ENCODE measurements at regions not wholly inside any gene's neighbourhood (a gene's known extent, or its start where the extent isn't known, plus 50 kb on each side); places are given as distances from the start of the nearest gene placed in this dataset.

DNA sequence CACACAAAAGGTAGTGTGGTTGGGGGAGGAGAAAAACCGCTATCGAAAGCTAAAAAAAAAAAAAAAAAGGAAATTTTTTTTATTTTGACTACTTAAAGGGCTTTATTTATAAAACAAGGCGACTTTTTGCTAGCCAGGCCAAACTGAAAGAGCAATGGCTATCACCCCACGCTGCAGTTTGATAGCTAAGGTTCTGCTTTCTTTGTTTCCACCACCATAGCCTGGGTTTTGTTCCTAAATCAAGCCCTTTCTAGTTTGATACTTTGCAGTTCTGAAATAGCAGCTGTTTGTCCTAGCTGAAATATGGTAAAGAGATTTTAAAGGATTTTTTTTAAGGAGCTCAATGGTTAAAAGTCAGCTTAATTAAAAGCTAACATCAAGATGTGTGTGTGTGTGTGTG lies 67.4 kb upstream of the ABCA12 start:
- H3K9me1 ChIP-seq (ENCODE audit: insufficient read depth, low read length) = no peaks in the 10 kb centered on the region
- TF ChIP-seq BHLHE40 (IDR thresholded peaks at IDR 0.05; ENCODE audit: low read depth, low read length) = no peak
- no peak for TF ChIP-seq MAFK (IDR thresholded peaks at IDR 0.05; ENCODE audit: low read depth, low read length)
- TF ChIP-seq SMC3 (IDR thresholded peaks at IDR 0.05; ENCODE audit: low read depth, low read length) = no peak
- no peak for TF ChIP-seq RFX5 (IDR thresholded peaks at IDR 0.05; ENCODE audit: low read depth, low read length)
- TF ChIP-seq CTCF (conservative IDR thresholded peaks at IDR 0.05; ENCODE audit: low read depth, low read length) = no peak
- no peak for TF ChIP-seq MXI1 (IDR thresholded peaks at IDR 0.05; ENCODE audit: borderline replicate concordance, low read depth, low read length)
- no peak for TF ChIP-seq USF2 (IDR thresholded peaks at IDR 0.05; ENCODE audit: low read depth, low read length)
- TF ChIP-seq RAD21 (IDR thresholded peaks at IDR 0.05; ENCODE audit: low read length) = no peak
- no peak for TF ChIP-seq CEBPB (IDR thresholded peaks at IDR 0.05; ENCODE audit: low read depth, low read length)
- no peak for TF ChIP-seq CHD1 (IDR thresholded peaks at IDR 0.05; ENCODE audit: low read depth, low read length)
- TF ChIP-seq, protein P1, sequence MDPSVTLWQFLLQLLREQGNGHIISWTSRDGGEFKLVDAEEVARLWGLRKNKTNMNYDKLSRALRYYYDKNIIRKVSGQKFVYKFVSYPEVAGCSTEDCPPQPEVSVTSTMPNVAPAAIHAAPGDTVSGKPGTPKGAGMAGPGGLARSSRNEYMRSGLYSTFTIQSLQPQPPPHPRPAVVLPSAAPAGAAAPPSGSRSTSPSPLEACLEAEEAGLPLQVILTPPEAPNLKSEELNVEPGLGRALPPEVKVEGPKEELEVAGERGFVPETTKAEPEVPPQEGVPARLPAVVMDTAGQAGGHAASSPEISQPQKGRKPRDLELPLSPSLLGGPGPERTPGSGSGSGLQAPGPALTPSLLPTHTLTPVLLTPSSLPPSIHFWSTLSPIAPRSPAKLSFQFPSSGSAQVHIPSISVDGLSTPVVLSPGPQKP (IDR thresholded peaks at IDR 0.05; ENCODE audit: borderline replicate concordance, low read depth, low read length) = no peak
- TF ChIP-seq RCOR1 (IDR thresholded peaks at IDR 0.05; ENCODE audit: insufficient replicate concordance, low read length) = no peak
- no peak for TF ChIP-seq FOS (IDR thresholded peaks at IDR 0.05; ENCODE audit: low read depth, low read length)
- no peak for TF ChIP-seq NFE2L2 (IDR thresholded peaks at IDR 0.05; ENCODE audit: low read depth, low read length)
- ATAC-seq (ENCODE audit: low read depth) (no peak), DNase-seq (no peak)
- H3K23ac ChIP-seq (ENCODE audit: low read depth, low read length) = no peak overlapping the region
- H3K9ac ChIP-seq (ENCODE audit: low read depth, low read length) = no peak overlapping the region
- no peaks in the 10 kb centered on the region for H4K20me1 ChIP-seq (ENCODE audit: insufficient read depth, low read length)
- H4K91ac ChIP-seq (ENCODE audit: insufficient read depth, low read depth, low read length) = no peak overlapping the region
- no peak overlapping the region for H2BK5ac ChIP-seq (ENCODE audit: low read depth, low read length, poor library complexity, severe bottlenecking)
- H3K4ac ChIP-seq (ENCODE audit: low read depth, low read length) = no peak overlapping the region
- H3K27ac ChIP-seq (ENCODE audit: insufficient read depth, low read length) = no peak overlapping the region
- no peak overlapping the region for H3K18ac ChIP-seq (ENCODE audit: low read depth, low read length)
- in situ Hi-C loops (cut with MboI; ENCODE audit: low sequenced_read_pairs) = no loop called here
- H2AFZ ChIP-seq (replicated peaks; ENCODE audit: low read length, poor library complexity) = no peak overlapping the region
- H2BK120ac ChIP-seq (ENCODE audit: low read depth, low read length) = no peak overlapping the region
- ChIA-PET POLR2A (ENCODE audit: unreplicated experiment) (no interaction called here), CTCF (interaction anchor here (0.5 kb wide), 1 partner anchor 12 kb away, joined by 4 read pairs; no protein-coding TSS in a partner anchor)
- no peak overlapping the region for H4K5ac ChIP-seq (ENCODE audit: low read depth, low read length)
- H3K9me3 ChIP-seq (ENCODE audit: control insufficient read depth, insufficient read depth, low read length) = peaks cover 4% of the 10 kb centered on the region; the same call in 1 of the 2 replicates
- H3K27me3 ChIP-seq (ENCODE audit: control insufficient read depth, insufficient read depth, low read length) = no peaks in the 10 kb centered on the region
- no peaks in the 10 kb centered on the region for H3K36me3 ChIP-seq (ENCODE audit: control insufficient read depth, insufficient read depth, low read length)
- no peak overlapping the region for H3K14ac ChIP-seq (replicated peaks; ENCODE audit: low read depth, low read length)
- no peak overlapping the region for H3K4me2 ChIP-seq (ENCODE audit: low read depth, low read length)
- dilution Hi-C loops (cut with HindIII; ENCODE audit: low sequenced_read_pairs, unreplicated experiment) = no loop called here
- no peak overlapping the region for H2AK5ac ChIP-seq (ENCODE audit: low read depth, low read length)
- intact Hi-C loops (cut with micrococcal nuclease) = no loop called here
- BruUV-seq (replicated peaks) = no TSS peak
- H4K8ac ChIP-seq (ENCODE audit: low read depth in 2 of 2, low read length in 2 of 2) = no peak overlapping the region
- H3K56ac ChIP-seq (ENCODE audit: extremely low read depth, insufficient read depth, low read length) = no peak overlapping the region
- H3K4me3 ChIP-seq (ENCODE audit: insufficient read depth, low read depth, low read length) = no peak overlapping the region
- no CpG with 5 or more reads among the region's 4 CpGs for WGBS, 2 experiments (ENCODE audit: extremely low coverage in 2 of 2, insufficient read length in 1 of 2)
- H2BK20ac ChIP-seq (ENCODE audit: low read depth, low read length) = no peak overlapping the region
- H3K79me1 ChIP-seq (ENCODE audit: low read depth in 1 of 2, low read length in 2 of 2) = no peaks in the 10 kb centered on the region
- no peaks in the 10 kb centered on the region for H3K4me1 ChIP-seq (ENCODE audit: control insufficient read depth, insufficient read depth, low read length)
- no peak overlapping the region for H2BK15ac ChIP-seq (ENCODE audit: low read depth, low read length)
- H2AK9ac ChIP-seq (replicated peaks; ENCODE audit: low read depth, low read length, poor library complexity) = no peak overlapping the region
